ENCODE measurements at regions not wholly inside any gene's neighbourhood (a gene's known extent, or its start where the extent isn't known, plus 50 kb on each side); places are given as distances from the start of the nearest gene placed in this dataset.

DNA sequence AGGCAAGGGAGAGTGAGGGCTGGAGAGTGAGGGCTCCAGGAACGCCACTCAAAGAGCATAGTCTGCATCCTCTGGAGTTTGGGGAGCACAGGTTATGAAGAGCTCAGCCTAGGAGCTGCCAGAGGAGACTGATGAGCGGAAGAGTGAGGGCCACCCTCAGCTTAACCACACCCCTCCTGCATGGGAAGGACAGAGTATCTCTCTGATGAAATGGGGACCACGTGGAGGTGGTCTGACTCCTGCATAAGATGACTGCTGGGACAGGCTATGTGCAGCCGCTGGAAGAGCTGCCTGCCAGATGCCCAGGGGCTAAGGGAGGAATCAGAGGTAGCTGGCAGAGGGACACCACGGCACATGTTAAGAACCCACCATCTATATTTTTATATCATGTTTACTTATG, 162.9 kb upstream of the POU2AF2 start:
- TF ChIP-seq, protein P1, sequence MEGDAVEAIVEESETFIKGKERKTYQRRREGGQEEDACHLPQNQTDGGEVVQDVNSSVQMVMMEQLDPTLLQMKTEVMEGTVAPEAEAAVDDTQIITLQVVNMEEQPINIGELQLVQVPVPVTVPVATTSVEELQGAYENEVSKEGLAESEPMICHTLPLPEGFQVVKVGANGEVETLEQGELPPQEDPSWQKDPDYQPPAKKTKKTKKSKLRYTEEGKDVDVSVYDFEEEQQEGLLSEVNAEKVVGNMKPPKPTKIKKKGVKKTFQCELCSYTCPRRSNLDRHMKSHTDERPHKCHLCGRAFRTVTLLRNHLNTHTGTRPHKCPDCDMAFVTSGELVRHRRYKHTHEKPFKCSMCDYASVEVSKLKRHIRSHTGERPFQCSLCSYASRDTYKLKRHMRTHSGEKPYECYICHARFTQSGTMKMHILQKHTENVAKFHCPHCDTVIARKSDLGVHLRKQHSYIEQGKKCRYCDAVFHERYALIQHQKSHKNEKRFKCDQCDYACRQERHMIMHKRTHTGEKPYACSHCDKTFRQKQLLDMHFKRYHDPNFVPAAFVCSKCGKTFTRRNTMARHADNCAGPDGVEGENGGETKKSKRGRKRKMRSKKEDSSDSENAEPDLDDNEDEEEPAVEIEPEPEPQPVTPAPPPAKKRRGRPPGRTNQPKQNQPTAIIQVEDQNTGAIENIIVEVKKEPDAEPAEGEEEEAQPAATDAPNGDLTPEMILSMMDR (IDR thresholded peaks at IDR 0.05 in 8 of 11, conservative IDR thresholded peaks at IDR 0.05 in 3 of 11): no peak
- no peak for TF ChIP-seq POLR2A (IDR thresholded peaks at IDR 0.05)
- TF ChIP-seq POLR2AphosphoS5 (IDR thresholded peaks at IDR 0.05): no peak

Measured in spleen (tissue), 7 donors.